ENCODE measurements at regions not wholly inside any gene's neighbourhood (a gene's known extent, or its start where the extent isn't known, plus 50 kb on each side); places are given as distances from the start of the nearest gene placed in this dataset.

GRCh38 chr6:141539617-141540016, 593.1 kb upstream of the GJE1 start:
- no TSS peak for BruUV-seq (replicated peaks)
- no peaks in the 10 kb centered on the region for H3K9me3 Mint-ChIP-seq (ENCODE audit: unreplicated experiment)
- H3K4me1 ChIP-seq, result no peaks in the 10 kb centered on the region
- H3K9me3 ChIP-seq, result no peaks in the 10 kb centered on the region
- TF ChIP-seq CTCF (IDR thresholded peaks at IDR 0.05; ENCODE audit: insufficient read depth in 1 of 2, low read depth in 1 of 2, low read length in 1 of 2, severe bottlenecking in 1 of 2, unreplicated experiment in 1 of 2), result no peak
- no peak overlapping the region for H3K27ac Mint-ChIP-seq (ENCODE audit: unreplicated experiment)
- ChIA-PET POLR2A (no interaction called here), CTCF (no interaction called here)
- no peaks in the 10 kb centered on the region for H3K27me3 ChIP-seq (replicated peaks; ENCODE audit: control insufficient read depth, insufficient read depth, low read length)
- no peaks in the 10 kb centered on the region for H3K4me1 Mint-ChIP-seq (ENCODE audit: low read depth, unreplicated experiment)
- no peak overlapping the region for H3K4me3 Mint-ChIP-seq (ENCODE audit: unreplicated experiment)
- peaks cover 2% of the 10 kb centered on the region for H3K27me3 Mint-ChIP-seq (ENCODE audit: insufficient read depth, unreplicated experiment)
- no peak overlapping the region for H3K4me3 ChIP-seq (ENCODE audit: low read depth, low read length)
- H3K36me3 Mint-ChIP-seq (ENCODE audit: insufficient read depth, unreplicated experiment), result no peaks in the 10 kb centered on the region
- intact Hi-C loops (cut with micrococcal nuclease; ENCODE audit: unreplicated experiment), result no loop called here
- no peak for DNase-seq
- no peaks in the 10 kb centered on the region for H3K36me3 ChIP-seq (ENCODE audit: control insufficient read depth, insufficient read depth, low read length)

- CTCF ChIA-PET, result no interaction called here
- POLR2A ChIA-PET, result no interaction called here
- intact Hi-C loops (cut with micrococcal nuclease; ENCODE audit: unreplicated experiment), result no loop called here
- Mint-ChIP-seq H3K27me3 (ENCODE audit: insufficient read depth, unreplicated experiment) (peaks cover 2% of the 10 kb centered on the region), H3K27ac (ENCODE audit: unreplicated experiment) (no peak overlapping the region), H3K4me1 (ENCODE audit: low read depth, unreplicated experiment) (peaks cover 2% of the 10 kb centered on the region), H3K4me3 (ENCODE audit: unreplicated experiment) (no peak overlapping the region), H3K9me3 (ENCODE audit: unreplicated experiment) (no peaks in the 10 kb centered on the region), H3K36me3 (ENCODE audit: insufficient read depth, unreplicated experiment) (no peaks in the 10 kb centered on the region)
- no peak overlapping the region for H3K4me3 ChIP-seq (ENCODE audit: low read depth, low read length)
- H3K27me3 ChIP-seq (replicated peaks; ENCODE audit: control insufficient read depth, insufficient read depth, low read length), result no peaks in the 10 kb centered on the region
- DNase-seq, result no peak
- no TSS peak for BruUV-seq (replicated peaks)
- no peaks in the 10 kb centered on the region for H3K4me1 ChIP-seq
- no peaks in the 10 kb centered on the region for H3K9me3 ChIP-seq
- no peak for TF ChIP-seq CTCF (IDR thresholded peaks at IDR 0.05; ENCODE audit: insufficient read depth in 1 of 2, low read depth in 1 of 2, low read length in 1 of 2, severe bottlenecking in 1 of 2, unreplicated experiment in 1 of 2)
- no peaks in the 10 kb centered on the region for H3K36me3 ChIP-seq (ENCODE audit: control insufficient read depth, insufficient read depth, low read length)
Observed at GRCh38 chr6:141532211-141532610, 600.5 kb upstream of the GJE1 start.

GRCh38 chr6:141531040-141531439, 601.7 kb upstream of the GJE1 start:
- H3K27me3 ChIP-seq (replicated peaks; ENCODE audit: control insufficient read depth, insufficient read depth, low read length), result no peaks in the 10 kb centered on the region
- no peaks in the 10 kb centered on the region for H3K4me1 ChIP-seq
- no peaks in the 10 kb centered on the region for H3K36me3 ChIP-seq (ENCODE audit: control insufficient read depth, insufficient read depth, low read length)
- Mint-ChIP-seq H3K27ac (ENCODE audit: unreplicated experiment) (no peak overlapping the region), H3K9me3 (ENCODE audit: unreplicated experiment) (no peaks in the 10 kb centered on the region), H3K4me1 (ENCODE audit: low read depth, unreplicated experiment) (peaks cover 7% of the 10 kb centered on the region), H3K4me3 (ENCODE audit: unreplicated experiment) (no peak overlapping the region), H3K27me3 (ENCODE audit: insufficient read depth, unreplicated experiment) (no peaks in the 10 kb centered on the region), H3K36me3 (ENCODE audit: insufficient read depth, unreplicated experiment) (no peaks in the 10 kb centered on the region)
- no peak for DNase-seq
- CTCF ChIA-PET, result no interaction called here
- H3K9me3 ChIP-seq, result no peaks in the 10 kb centered on the region
- BruUV-seq (replicated peaks), result no TSS peak
- TF ChIP-seq CTCF (IDR thresholded peaks at IDR 0.05; ENCODE audit: insufficient read depth in 1 of 2, low read depth in 1 of 2, low read length in 1 of 2, severe bottlenecking in 1 of 2, unreplicated experiment in 1 of 2), result no peak
- no peak overlapping the region for H3K4me3 ChIP-seq (ENCODE audit: low read depth, low read length)
- POLR2A ChIA-PET, result no interaction called here
- intact Hi-C loops (cut with micrococcal nuclease; ENCODE audit: unreplicated experiment), result no loop called here
